GM21576 (cell line): ENCODE measurements at regions not wholly inside any gene's neighbourhood (a gene's known extent, or its start where the extent isn't known, plus 50 kb on each side); places are given as distances from the start of the nearest gene placed in this dataset.
"Not testable (repeated sequence)": the region's sequence is repeated elsewhere in the genome, so short reads cannot be mapped to it uniquely, and the experiment has no call there.

Source experiments
- ATAC-seq: cut with Tn5 transposase; IDR thresholded peaks from one replicate; pipeline ENCODE4 v1.9.1; 2021; ENCODE audit warnings: mild to moderate bottlenecking, moderate library complexity; ENCODE audit not compliant: unreplicated experiment

GRCh38 chr7:114364151-114364550 is 50.5 kb upstream of the FOXP2 start:
- ATAC-seq: no peak

DNA sequence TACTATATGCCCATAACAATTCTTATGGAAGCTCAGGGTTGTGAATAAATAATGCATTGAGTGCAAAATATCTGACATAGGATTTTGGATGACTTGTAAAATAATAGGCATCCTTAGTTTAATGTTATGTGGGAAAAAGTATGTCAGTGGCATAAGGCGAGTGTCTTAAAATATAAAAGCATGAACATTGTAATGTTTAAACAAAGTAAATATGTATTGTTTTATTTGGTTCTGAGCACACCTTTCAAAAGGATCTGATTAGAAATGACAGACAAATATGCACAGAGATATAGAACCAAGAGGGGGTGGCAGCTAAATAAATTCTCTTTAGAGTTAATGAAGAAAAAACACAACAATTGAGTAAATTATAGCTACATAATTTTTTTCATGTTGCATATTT is 51.3 kb upstream of the FOXP2 start:
- ATAC-seq: no peak

DNA sequence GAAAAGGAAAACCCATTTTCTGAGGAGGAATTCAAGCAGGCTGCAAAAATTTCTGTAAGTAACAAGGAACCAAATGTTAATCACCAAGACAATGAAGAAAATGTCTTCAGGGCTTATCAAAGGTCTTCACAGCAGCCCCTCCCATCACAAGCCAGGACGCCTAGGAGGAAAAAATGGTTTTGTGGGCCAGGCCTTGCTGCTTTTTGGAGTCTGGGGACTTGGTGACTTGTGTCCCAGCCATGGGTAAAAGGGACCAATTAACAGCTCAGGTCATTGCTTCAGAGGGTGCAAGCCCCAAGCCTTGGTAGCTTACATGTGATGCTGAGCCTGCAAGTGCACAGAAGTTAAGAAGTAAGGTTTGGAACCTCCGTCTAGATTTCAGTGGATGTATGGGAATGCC is 55.7 kb upstream of the FOXP2 start:
- no peak for ATAC-seq

DNA sequence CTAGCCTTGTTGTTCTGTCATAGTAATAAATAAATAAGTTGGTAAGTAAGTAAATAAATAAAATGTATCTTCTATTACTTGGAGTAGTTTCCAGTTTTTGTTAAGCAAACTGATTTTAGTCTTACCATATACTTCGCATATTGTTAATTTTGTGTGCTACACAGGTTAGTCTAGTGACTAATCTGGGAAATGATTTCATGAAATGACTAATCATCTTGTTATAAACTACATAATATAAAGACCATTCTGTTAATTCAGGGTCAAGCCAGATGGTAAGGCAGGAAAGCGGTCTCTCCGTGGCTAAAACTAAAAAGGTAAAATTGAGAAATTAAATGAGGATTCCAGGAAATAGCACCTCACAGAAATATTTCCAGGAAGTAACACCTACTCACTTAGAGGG is 58.5 kb upstream of the FOXP2 start:
- no peak for ATAC-seq

DNA sequence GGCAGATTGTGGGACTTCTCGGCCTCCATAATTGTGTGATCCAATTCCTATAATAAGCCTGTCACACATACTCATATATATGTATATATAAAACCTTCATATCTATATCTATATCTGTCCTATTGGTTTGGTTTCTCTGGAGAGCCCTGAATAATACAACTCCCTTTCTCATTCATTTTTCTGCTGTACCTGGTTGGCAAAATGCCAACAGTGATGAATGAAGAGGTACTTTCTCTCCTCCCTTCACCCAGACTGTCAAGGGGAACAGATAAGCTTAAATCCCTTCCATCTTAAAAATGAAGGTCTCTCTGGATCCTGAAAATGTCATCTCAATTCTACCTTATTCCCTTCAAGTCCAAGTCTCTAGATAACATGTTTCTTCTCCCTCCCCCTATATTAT is 60.3 kb upstream of the FOXP2 start:
- ATAC-seq: no peak

GRCh38 chr7:114345494-114345893 is 69.1 kb upstream of the FOXP2 start:
- ATAC-seq: no peak

- no peak for ATAC-seq
Observed at GRCh38 chr7:114343949-114344708, 70.5 kb upstream of the FOXP2 start.

DNA sequence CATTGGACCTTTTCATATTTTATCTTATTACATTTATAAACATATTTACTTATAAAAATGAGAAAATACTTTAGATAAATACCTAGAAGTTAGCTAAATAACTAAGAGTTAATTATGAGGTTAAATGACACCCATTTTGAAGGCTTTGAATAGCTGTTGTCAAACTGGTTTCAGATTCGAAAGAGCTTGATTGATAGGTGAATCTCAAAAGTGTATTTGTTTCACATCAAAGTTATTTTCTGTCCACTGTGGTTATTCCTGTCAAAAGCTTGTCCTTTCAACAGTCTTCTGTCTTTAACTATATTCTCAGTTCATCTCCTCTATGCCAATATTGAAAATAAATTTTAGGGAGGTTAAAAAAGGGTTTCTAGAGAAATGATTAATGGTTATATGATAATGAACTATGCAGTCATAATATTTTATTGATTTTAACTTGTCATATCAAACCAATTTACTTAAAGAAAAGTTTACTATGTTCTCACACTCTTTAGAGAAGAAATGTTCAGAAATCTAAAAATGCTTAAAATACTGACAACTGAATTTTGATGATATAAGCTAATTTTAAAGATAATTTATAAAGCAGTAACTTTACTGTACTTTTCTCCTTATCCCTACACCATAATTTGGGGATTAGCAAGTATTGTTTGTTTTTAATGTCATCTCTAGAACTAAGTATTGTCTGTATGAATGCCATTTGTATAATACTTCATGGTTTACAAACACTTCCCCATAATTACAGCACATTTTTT is 72.0 kb upstream of the FOXP2 start:
- no peak for ATAC-seq

- ATAC-seq: no peak
Observed at GRCh38 chr7:114341648-114342047, 73.0 kb upstream of the FOXP2 start.

DNA sequence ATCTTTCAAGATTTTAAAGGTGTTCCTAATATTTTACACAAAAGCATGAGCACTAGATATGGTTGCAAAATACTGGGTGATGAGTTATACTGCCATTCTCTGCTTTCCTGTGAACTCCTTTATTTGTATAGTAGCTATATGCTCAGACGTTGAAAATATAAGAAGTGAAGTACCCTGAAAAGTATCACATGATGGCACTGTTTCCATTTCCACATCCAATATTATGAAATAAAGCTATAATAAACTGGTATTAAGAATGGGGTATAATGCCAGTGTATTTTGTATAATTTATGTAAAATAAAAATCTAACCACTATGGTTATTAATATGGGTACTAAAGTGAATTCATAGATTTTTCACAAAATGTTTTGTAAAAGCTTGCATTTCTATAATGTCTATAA is 79.6 kb upstream of the FOXP2 start:
- no peak for ATAC-seq

GRCh38 chr7:114329458-114329857 is 85.2 kb upstream of the FOXP2 start:
- ATAC-seq: not testable (repeated sequence)

DNA sequence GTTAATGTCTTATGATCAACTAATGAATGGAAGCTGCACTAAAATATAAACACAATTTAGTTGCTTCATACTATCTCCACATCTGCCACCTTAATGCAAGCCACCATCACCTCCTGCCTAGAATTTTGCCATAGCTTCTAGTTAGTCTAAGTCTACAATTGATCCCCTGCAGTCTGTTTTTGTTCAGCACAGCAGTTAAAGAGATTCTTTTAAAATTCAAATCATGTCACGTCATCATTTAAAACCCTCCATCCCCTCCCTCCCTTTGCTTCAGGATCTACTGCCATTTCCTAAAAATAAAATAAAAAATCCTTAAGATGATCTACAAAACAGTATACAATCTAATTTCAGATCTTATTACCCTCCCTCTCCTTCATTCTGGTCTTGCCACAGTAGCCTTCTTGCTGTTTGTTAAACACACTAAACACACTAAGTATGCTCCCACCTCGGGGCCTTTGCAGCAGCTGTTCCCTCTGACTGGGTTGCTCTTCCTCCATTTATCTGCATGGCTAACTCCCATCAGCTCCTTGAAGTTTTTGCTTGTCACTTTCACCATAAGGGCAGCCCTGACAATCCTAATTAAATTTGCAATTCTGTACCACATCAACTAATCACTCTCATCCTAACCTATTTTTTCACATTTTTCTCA is 97.0 kb upstream of the FOXP2 start:
- no peak for ATAC-seq

- no peak for ATAC-seq
Observed at GRCh38 chr7:114312649-114313048, 102.0 kb upstream of the FOXP2 start.

- ATAC-seq: no peak
Observed at GRCh38 chr7:114310345-114311110, 104.1 kb upstream of the FOXP2 start.

- ATAC-seq: no peak
Observed at GRCh38 chr7:114309729-114310128, 104.9 kb upstream of the FOXP2 start.

GRCh38 chr7:114303301-114303700 is 111.3 kb upstream of the FOXP2 start:
- no peak for ATAC-seq

DNA sequence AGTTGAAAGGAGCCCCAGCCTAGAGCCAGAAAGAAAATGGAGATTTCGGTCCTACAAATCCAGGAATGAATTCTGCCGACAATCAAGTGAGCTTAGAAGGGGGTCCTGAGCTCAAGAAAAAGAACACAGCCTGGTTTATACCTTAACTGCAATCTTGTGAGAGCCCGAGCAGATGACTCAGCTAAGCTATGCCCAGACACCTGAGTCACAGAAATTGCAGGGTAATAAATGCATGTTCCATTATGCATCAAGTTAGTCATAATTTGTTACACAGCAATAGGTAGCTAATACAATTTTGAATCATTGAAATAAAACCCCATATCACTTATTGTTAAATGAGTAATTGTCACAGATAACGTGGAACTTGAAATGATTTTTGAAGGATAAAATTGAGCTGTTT is 111.8 kb upstream of the FOXP2 start:
- ATAC-seq: no peak

DNA sequence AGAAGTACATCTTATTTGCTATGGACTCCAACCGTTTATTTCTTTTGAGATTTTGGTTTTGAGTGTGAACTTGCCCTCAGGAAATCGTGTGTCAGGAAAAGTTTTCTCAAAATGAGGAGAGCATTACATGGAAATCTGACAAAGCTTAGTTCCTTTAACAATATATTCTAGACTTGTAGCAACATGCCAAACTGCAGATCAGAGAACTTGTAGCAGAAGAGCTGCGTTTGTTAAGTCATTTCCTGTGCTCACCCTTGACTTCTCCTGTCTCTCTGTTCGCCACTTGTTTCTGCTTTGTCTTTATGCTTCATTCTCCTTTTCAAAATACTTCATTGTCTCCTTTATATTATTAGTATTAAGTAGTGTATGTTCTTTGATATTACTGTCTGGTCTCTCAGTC is 116.6 kb upstream of the FOXP2 start:
- no peak for ATAC-seq

- no peak for ATAC-seq
Observed at GRCh38 chr7:114297121-114297520, 117.5 kb upstream of the FOXP2 start.

- ATAC-seq: no peak
Observed at GRCh38 chr7:114295522-114295921, 119.1 kb upstream of the FOXP2 start.

- no peak for ATAC-seq
Observed at GRCh38 chr7:114294036-114294435, 120.6 kb upstream of the FOXP2 start.
